Kidney (tissue), 13 donors: ENCODE measurements at regions not wholly inside any gene's neighbourhood (a gene's known extent, or its start where the extent isn't known, plus 50 kb on each side); places are given as distances from the start of the nearest gene placed in this dataset.

Experiments used
- DNase-seq, 5 donors: peaks; one replicate each; pipeline ENCODE4 v3.0.0-alpha.2; 2013 to 2020
- FAIRE-seq: peaks from 2 replicates; lab custom pipeline; 2012; peaks lifted over from hg19 to GRCh38; lab: Jason Lieb, UNC
- H3K27ac ChIP-seq, 2 donors: one replicate each; pipeline ENCODE4 v1.7.0; 2013; ENCODE audit warnings: low read depth in 2 of 2, low read length in 2 of 2, inconsistent platforms in 1 of 2
- H3K27me3 ChIP-seq: one replicate; pipeline ENCODE4 v1.7.1; 2013; ENCODE audit warnings: low read length, inconsistent platforms; ENCODE audit not compliant: control insufficient read depth, insufficient read depth
- H3K36me3 ChIP-seq, 3 donors: one replicate each; pipeline versions ENCODE4 v1.7.0 to v1.7.1; 2013; ENCODE audit warnings: low read length in 3 of 3, control low read depth in 1 of 3, inconsistent platforms in 1 of 3; ENCODE audit not compliant: insufficient read depth in 3 of 3, control insufficient read depth in 2 of 3
- H3K4me1 ChIP-seq, 3 donors: one replicate each; pipeline versions ENCODE4 v1.7.0 to v1.7.1; 2013; ENCODE audit warnings: low read length in 3 of 3, inconsistent platforms in 1 of 3, low read depth in 1 of 3; ENCODE audit not compliant: control insufficient read depth in 2 of 3, insufficient read depth in 2 of 3
- H3K4me3 ChIP-seq, 3 donors: one replicate each; pipeline versions ENCODE4 v1.7.0 to v1.8.1; 2013; ENCODE audit warnings: low read length in 3 of 3, control low read depth in 1 of 3, inconsistent platforms in 1 of 3
- H3K9ac ChIP-seq, 3 donors: one replicate each; pipeline versions ENCODE4 v1.7.0 to v1.7.1; 2013; ENCODE audit warnings: low read length in 3 of 3, control low read depth in 1 of 3, inconsistent platforms in 1 of 3
- H3K9me3 ChIP-seq, 3 donors: one replicate each; pipeline versions ENCODE4 v1.7.0 to v1.7.1; 2013; ENCODE audit warnings: low read length in 3 of 3, control low read depth in 1 of 3, inconsistent platforms in 1 of 3; ENCODE audit not compliant: control insufficient read depth in 2 of 3, insufficient read depth in 1 of 3
- intact Hi-C: fragments of 100-400 bp; cut with DNase I; formaldehyde crosslinking; loops from one replicate; pipeline ENCODE4 v1.11.1; 2022
- TF ChIP-seq, protein P1 (sequence below): IDR thresholded peaks from 3 replicates; pipeline ENCODE4 v1.5.1; 2012; ENCODE audit warnings: mild to moderate bottlenecking, moderate library complexity, borderline replicate concordance; ENCODE audit not compliant: insufficient read depth; ENCODE audit errors: extremely low read depth
- donor health status: control.
- donor health status: control.
- donor health status: control.
- donor health status: control.
- donor health status: control.
- donor health status: DM: yes; HTN: yes; CAD: no.
- donor health status: Normal renal cell carcinoma (clear cell type).

DNA sequence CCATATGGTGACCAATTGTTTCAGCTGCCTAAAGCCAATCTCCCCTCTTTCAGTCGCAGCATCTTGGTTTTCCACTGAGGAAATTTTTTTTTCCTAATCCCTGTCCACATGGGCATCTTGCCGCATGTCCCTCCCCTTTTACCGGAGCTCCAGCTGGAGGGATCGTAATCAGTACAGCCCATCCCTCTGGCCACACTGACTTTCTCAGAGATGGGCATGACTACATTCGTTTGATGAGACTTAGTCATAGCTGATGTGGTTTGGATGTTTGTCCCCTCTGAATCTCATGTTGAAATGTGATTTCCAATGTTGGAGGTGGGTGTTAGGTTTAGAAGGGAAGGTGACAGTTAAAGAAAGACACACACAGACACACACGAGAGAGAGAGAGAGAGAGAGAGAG is 186.8 kb upstream of the CXCL12 start:
- no peak overlapping the region for H3K4me3 ChIP-seq
- no peak overlapping the region for H3K27ac ChIP-seq
- no peaks in the 10 kb centered on the region for H3K9me3 ChIP-seq
- H3K4me1 ChIP-seq, result no peaks in the 10 kb centered on the region
- no peaks in the 10 kb centered on the region for H3K36me3 ChIP-seq
- H3K9ac ChIP-seq, result no peak overlapping the region
- no peaks in the 10 kb centered on the region for H3K27me3 ChIP-seq
- intact Hi-C loops, result no loop called here
- DNase-seq (no peak), FAIRE-seq (no peak)
- TF ChIP-seq, protein P1, sequence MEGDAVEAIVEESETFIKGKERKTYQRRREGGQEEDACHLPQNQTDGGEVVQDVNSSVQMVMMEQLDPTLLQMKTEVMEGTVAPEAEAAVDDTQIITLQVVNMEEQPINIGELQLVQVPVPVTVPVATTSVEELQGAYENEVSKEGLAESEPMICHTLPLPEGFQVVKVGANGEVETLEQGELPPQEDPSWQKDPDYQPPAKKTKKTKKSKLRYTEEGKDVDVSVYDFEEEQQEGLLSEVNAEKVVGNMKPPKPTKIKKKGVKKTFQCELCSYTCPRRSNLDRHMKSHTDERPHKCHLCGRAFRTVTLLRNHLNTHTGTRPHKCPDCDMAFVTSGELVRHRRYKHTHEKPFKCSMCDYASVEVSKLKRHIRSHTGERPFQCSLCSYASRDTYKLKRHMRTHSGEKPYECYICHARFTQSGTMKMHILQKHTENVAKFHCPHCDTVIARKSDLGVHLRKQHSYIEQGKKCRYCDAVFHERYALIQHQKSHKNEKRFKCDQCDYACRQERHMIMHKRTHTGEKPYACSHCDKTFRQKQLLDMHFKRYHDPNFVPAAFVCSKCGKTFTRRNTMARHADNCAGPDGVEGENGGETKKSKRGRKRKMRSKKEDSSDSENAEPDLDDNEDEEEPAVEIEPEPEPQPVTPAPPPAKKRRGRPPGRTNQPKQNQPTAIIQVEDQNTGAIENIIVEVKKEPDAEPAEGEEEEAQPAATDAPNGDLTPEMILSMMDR, result no peak

DNA sequence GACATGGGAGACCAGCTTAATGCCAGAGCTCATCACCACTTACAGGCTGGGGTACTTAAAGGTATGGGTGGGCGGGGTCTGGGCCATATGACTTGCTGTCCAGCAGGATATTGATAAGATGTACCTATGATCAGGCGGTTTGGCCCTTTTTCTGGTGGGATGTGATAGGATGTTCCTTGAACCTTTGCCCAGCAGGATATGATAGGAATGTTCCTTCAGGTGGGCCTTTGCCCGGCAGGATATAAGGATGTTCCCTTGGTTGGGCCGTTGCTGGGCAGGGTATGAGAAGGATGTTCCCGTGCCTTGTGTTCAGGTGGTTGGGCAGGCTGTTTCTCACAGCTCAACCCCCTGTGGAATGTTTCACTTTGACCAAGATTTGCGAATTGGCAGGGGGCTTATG is 187.2 kb upstream of the CXCL12 start:
- no peaks in the 10 kb centered on the region for H3K27me3 ChIP-seq
- no peak overlapping the region for H3K9ac ChIP-seq
- no peak for FAIRE-seq
- H3K9me3 ChIP-seq, result no peaks in the 10 kb centered on the region
- H3K27ac ChIP-seq, result no peak overlapping the region
- intact Hi-C loops, result no loop called here
- DNase-seq, result no peak
- no peaks in the 10 kb centered on the region for H3K4me1 ChIP-seq
- no peaks in the 10 kb centered on the region for H3K36me3 ChIP-seq
- H3K4me3 ChIP-seq, result no peak overlapping the region
- TF ChIP-seq, protein P1, result no peak

DNA sequence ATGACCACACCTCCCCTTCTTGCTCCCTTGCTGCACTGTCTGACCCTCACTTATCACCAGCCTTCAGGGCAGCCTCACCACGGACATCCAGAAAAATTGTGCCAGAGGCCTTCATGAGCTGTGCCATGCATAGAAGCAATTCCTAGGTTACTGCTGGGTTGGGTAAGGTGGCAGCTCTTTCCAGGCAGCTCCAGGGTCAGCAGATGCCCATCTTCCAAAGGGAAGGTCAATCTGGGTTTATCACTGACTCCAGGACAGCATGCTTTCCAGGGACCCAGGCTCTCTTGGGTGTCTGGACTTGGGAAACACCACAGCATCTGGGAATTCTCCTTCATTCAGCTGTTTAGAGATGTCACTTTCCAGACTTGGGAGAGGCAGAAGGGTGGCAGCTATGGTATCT is 188.9 kb upstream of the CXCL12 start:
- Histone ChIP-seq H3K4me1 (no peaks in the 10 kb centered on the region), H3K27ac (no peak overlapping the region), H3K4me3 (no peak overlapping the region), H3K27me3 (no peaks in the 10 kb centered on the region), H3K9me3 (no peaks in the 10 kb centered on the region), H3K9ac (no peak overlapping the region), H3K36me3 (no peaks in the 10 kb centered on the region)
- intact Hi-C loops, result no loop called here
- no peak for FAIRE-seq
- TF ChIP-seq, protein P1, result no peak
- DNase-seq, result no peak
